GM23248 (cell line): ENCODE measurements at regions not wholly inside any gene's neighbourhood (a gene's known extent, or its start where the extent isn't known, plus 50 kb on each side); places are given as distances from the start of the nearest gene placed in this dataset.
"Not testable (repeated sequence)": the region's sequence is repeated elsewhere in the genome, so short reads cannot be mapped to it uniquely, and the experiment has no call there.

Experiments used
- DNase-seq: peaks from one replicate; pipeline ENCODE4 v3.0.0-alpha.2; 2015
- H2AFZ ChIP-seq: fragments of 200-600 bp; sonication (generic); 2 replicates; pipeline ENCODE4 v1.6.1; 2016; ENCODE audit warnings: antibody characterized with exemption
- H3F3A ChIP-seq: fragments of 200-600 bp; sonication (generic); 2 replicates; pipeline ENCODE4 v1.6.1; 2016; ENCODE audit warnings: mild to moderate bottlenecking, antibody characterized with exemption, mixed run types; ENCODE audit not compliant: insufficient read depth
- H3K27ac ChIP-seq: fragments of 200-600 bp; sonication (generic); 2 replicates; pipeline ENCODE4 v1.5.1; 2016; ENCODE audit warnings: mild to moderate bottlenecking
- H3K27me3 ChIP-seq: fragments of 200-600 bp; sonication (generic); replicated peaks from 2 replicates; pipeline ENCODE4 v1.6.1; 2016; ENCODE audit warnings: mild to moderate bottlenecking; ENCODE audit not compliant: insufficient read depth
- H3K36me3 ChIP-seq: fragments of 200-600 bp; sonication (generic); 2 replicates; pipeline ENCODE4 v1.6.1; 2016; ENCODE audit warnings: low read depth, mild to moderate bottlenecking
- H3K4me1 ChIP-seq: fragments of 200-600 bp; sonication (generic); 2 replicates; pipeline ENCODE4 v1.6.1; 2016; ENCODE audit warnings: mild to moderate bottlenecking; ENCODE audit not compliant: insufficient read depth
- H3K4me2 ChIP-seq: fragments of 200-600 bp; sonication (generic); one replicate; pipeline ENCODE4 v1.6.1; 2016; ENCODE audit warnings: mild to moderate bottlenecking; ENCODE audit not compliant: unreplicated experiment
- H3K4me3 ChIP-seq: fragments of 200-600 bp; sonication (generic); 2 replicates; pipeline ENCODE4 v1.5.1; 2016; ENCODE audit warnings: mild to moderate bottlenecking
- H3K79me2 ChIP-seq: fragments of 200-600 bp; sonication (generic); 2 replicates; pipeline ENCODE4 v1.6.1; 2016; ENCODE audit warnings: mild to moderate bottlenecking; ENCODE audit not compliant: insufficient read depth
- H3K9ac ChIP-seq: fragments of 200-600 bp; sonication (generic); 2 replicates; pipeline ENCODE4 v1.6.1; 2016; ENCODE audit warnings: mild to moderate bottlenecking
- H3K9me2 ChIP-seq: fragments of 200-600 bp; sonication (generic); 2 replicates; pipeline ENCODE4 v1.6.1; 2016; ENCODE audit warnings: mixed run types, mild to moderate bottlenecking, moderate library complexity; ENCODE audit not compliant: insufficient read depth
- H3K9me3 ChIP-seq: fragments of 200-600 bp; sonication (generic); one replicate; pipeline ENCODE4 v1.6.1; 2017; ENCODE audit warnings: low read depth
- H4K20me1 ChIP-seq: fragments of 200-600 bp; sonication (generic); 2 replicates; pipeline ENCODE4 v1.6.0; 2016; ENCODE audit not compliant: insufficient read depth
- EZH2 ChIP-seq: fragments of 200-600 bp; sonication (generic); IDR thresholded peaks from 2 replicates; pipeline ENCODE4 v1.6.1; 2018; ENCODE audit warnings: antibody characterized with exemption, mild to moderate bottlenecking; ENCODE audit not compliant: insufficient read depth, poor library complexity, severe bottlenecking
- EZH2phosphoT487 ChIP-seq: fragments of 200-600 bp; sonication (generic); IDR thresholded peaks from 2 replicates; pipeline ENCODE4 v1.6.1; 2018; ENCODE audit warnings: antibody characterized with exemption, moderate library complexity, mild to moderate bottlenecking, low read depth; ENCODE audit not compliant: insufficient read depth
- WGBS, 2 experiments: methylation state at CpG; one replicate each; pipeline ENCODE4 v1.1.6; 2015 to 2017; ENCODE audit warnings: low lambda C conversion rate in 2 of 2, low coverage in 1 of 2; ENCODE audit errors: missing lambda C conversion rate in 2 of 2; 5-methylcytosine and 5-hydroxymethylcytosine counted together
- in situ Hi-C: fragments of 300-500 bp; cut with MboI; formaldehyde crosslinking; loops from 2 replicates; pipeline ENCODE4 v1.15.0; 2020

GRCh38 chr18:39311111-39311712 lies 1745.6 kb upstream of the CELF4 start:
- in situ Hi-C loops: no loop called here
- Histone ChIP-seq H4K20me1 (no peaks in the 10 kb centered on the region), H3K9me3 (no peaks in the 10 kb centered on the region), H3K4me1 (no peaks in the 10 kb centered on the region), H2AFZ (no peak overlapping the region), H3K79me2 (no peaks in the 10 kb centered on the region), H3K4me2 (no peak overlapping the region), H3K36me3 (no peaks in the 10 kb centered on the region), H3K4me3 (no peak overlapping the region), H3K9me2 (no peaks in the 10 kb centered on the region), H3K27me3 (no peaks in the 10 kb centered on the region), H3K27ac (no peak overlapping the region), H3K9ac (no peak overlapping the region), H3F3A (no peaks in the 10 kb centered on the region)
- DNase-seq: no peak
- WGBS, 2 experiments: 85 to 89% methylated on average over 7 of the region's 7 CpGs
- TF ChIP-seq EZH2phosphoT487: no peak
- no peak for TF ChIP-seq EZH2

- WGBS, 2 experiments: 95 to 97% methylated on average over 26 to 31 of the region's 36 CpGs
- DNase-seq, H3K4me1 ChIP-seq, H3K27me3 ChIP-seq, H4K20me1 ChIP-seq, H3K9me3 ChIP-seq, H3K4me3 ChIP-seq, H3K27ac ChIP-seq, H3F3A ChIP-seq, in situ Hi-C loops, H2AFZ ChIP-seq, H3K4me2 ChIP-seq, H3K36me3 ChIP-seq, H3K9me2 ChIP-seq, H3K9ac ChIP-seq, H3K79me2 ChIP-seq: not testable (repeated sequence)
Measured at GRCh38 chr18:39308931-39309521, 1743.4 kb upstream of the CELF4 start.

- no peak for TF ChIP-seq EZH2
- no peak for TF ChIP-seq EZH2phosphoT487
- H3K4me2 ChIP-seq: no peak overlapping the region
- H3K79me2 ChIP-seq: no peaks in the 10 kb centered on the region
- H3K9me3 ChIP-seq: no peaks in the 10 kb centered on the region
- H4K20me1 ChIP-seq: no peaks in the 10 kb centered on the region
- H3F3A ChIP-seq: no peaks in the 10 kb centered on the region
- in situ Hi-C loops: no loop called here
- no peaks in the 10 kb centered on the region for H3K4me1 ChIP-seq
- no peak overlapping the region for H3K4me3 ChIP-seq
- H3K27ac ChIP-seq: no peak overlapping the region
- no peaks in the 10 kb centered on the region for H3K27me3 ChIP-seq
- no peak for DNase-seq
- no peaks in the 10 kb centered on the region for H3K36me3 ChIP-seq
- no peak overlapping the region for H3K9ac ChIP-seq
- H2AFZ ChIP-seq: no peak overlapping the region
- 96 to 100% methylated on average over 1 of the region's 1 CpG for WGBS, 2 experiments
- H3K9me2 ChIP-seq: no peaks in the 10 kb centered on the region
Measured at GRCh38 chr18:39305766-39306165, 1740.2 kb upstream of the CELF4 start.

GRCh38 chr18:39302481-39302880 lies 1736.9 kb upstream of the CELF4 start:
- Histone ChIP-seq H4K20me1 (no peaks in the 10 kb centered on the region), H3K36me3 (no peaks in the 10 kb centered on the region), H3K4me3 (no peak overlapping the region), H3K9me3 (no peaks in the 10 kb centered on the region), H3K79me2 (no peaks in the 10 kb centered on the region), H3F3A (no peaks in the 10 kb centered on the region), H3K4me2 (no peak overlapping the region), H3K27ac (no peak overlapping the region), H3K9me2 (no peaks in the 10 kb centered on the region), H3K9ac (no peak overlapping the region), H2AFZ (no peak overlapping the region), H3K4me1 (no peaks in the 10 kb centered on the region), H3K27me3 (no peaks in the 10 kb centered on the region)
- TF ChIP-seq EZH2phosphoT487 (no peak), EZH2 (no peak)
- DNase-seq: no peak
- in situ Hi-C loops: no loop called here

GRCh38 chr18:39299152-39299551 lies 1733.6 kb upstream of the CELF4 start:
- H3K79me2 ChIP-seq: no peaks in the 10 kb centered on the region
- no peaks in the 10 kb centered on the region for H3K36me3 ChIP-seq
- no peaks in the 10 kb centered on the region for H3K9me2 ChIP-seq
- WGBS, 2 experiments: 91% methylated on average over 4 of the region's 4 CpGs
- H3K9me3 ChIP-seq: no peaks in the 10 kb centered on the region
- no peak overlapping the region for H2AFZ ChIP-seq
- DNase-seq: no peak
- H3K4me3 ChIP-seq: no peak overlapping the region
- TF ChIP-seq EZH2 (no peak), EZH2phosphoT487 (no peak)
- no peak overlapping the region for H3K9ac ChIP-seq
- in situ Hi-C loops: no loop called here
- no peaks in the 10 kb centered on the region for H3K4me1 ChIP-seq
- no peaks in the 10 kb centered on the region for H4K20me1 ChIP-seq
- H3K27me3 ChIP-seq: no peaks in the 10 kb centered on the region
- H3F3A ChIP-seq: no peaks in the 10 kb centered on the region
- H3K4me2 ChIP-seq: no peak overlapping the region
- H3K27ac ChIP-seq: no peak overlapping the region
